Thymus (tissue), 11 donors: ENCODE measurements at regions not wholly inside any gene's neighbourhood (a gene's known extent, or its start where the extent isn't known, plus 50 kb on each side); places are given as distances from the start of the nearest gene placed in this dataset.
"Not testable (repeated sequence)": the region's sequence is repeated elsewhere in the genome, so short reads cannot be mapped to it uniquely, and the experiment has no call there.

Experiments used
- DNase-seq, 9 donors: peaks; one replicate each; pipeline ENCODE4 v3.0.0-alpha.2; 2013; ENCODE audit warnings: low spot score in 9 of 9, low read depth in 6 of 9, missing footprints in 1 of 9
- H3K27ac ChIP-seq, 2 donors: one replicate each; pipeline ENCODE4 v1.5.1; 2013; ENCODE audit warnings: control low read depth in 1 of 2, low read depth in 1 of 2, low read length in 1 of 2, mild to moderate bottlenecking in 1 of 2, moderate library complexity in 1 of 2
- H3K27me3 ChIP-seq, 2 donors: one replicate each; pipeline ENCODE4 v1.5.1; 2013; ENCODE audit warnings: low read length in 1 of 2; ENCODE audit not compliant: control insufficient read depth in 2 of 2, insufficient read depth in 1 of 2
- H3K36me3 ChIP-seq, 2 donors: one replicate each; pipeline ENCODE4 v1.5.1; 2013; ENCODE audit warnings: low read length in 1 of 2, mild to moderate bottlenecking in 1 of 2, moderate library complexity in 1 of 2; ENCODE audit not compliant: control insufficient read depth in 2 of 2, insufficient read depth in 2 of 2
- H3K4me1 ChIP-seq, 2 donors: one replicate each; pipeline ENCODE4 v1.5.1; 2013; ENCODE audit warnings: low read length in 2 of 2; ENCODE audit not compliant: control insufficient read depth in 2 of 2, insufficient read depth in 2 of 2
- H3K4me3 ChIP-seq, 2 donors: one replicate each; pipeline ENCODE4 v1.5.1; 2013; ENCODE audit warnings: low read length in 2 of 2, control low read depth in 1 of 2, mild to moderate bottlenecking in 1 of 2
- H3K9me3 ChIP-seq, 2 donors: one replicate each; pipeline ENCODE4 v1.5.1; 2013; ENCODE audit warnings: low read length in 1 of 2, mild to moderate bottlenecking in 1 of 2; ENCODE audit not compliant: control insufficient read depth in 2 of 2, insufficient read depth in 1 of 2
- WGBS: extraction: QIAGEN DNeasy Blood & Tissue Kit; methylation state at CpG from one replicate; pipeline ENCODE4 v1.1.7; 2013; 5-methylcytosine and 5-hydroxymethylcytosine counted together
- donor health status: healthy.

- 86% methylated on average over 13 of the region's 13 CpGs for WGBS
- not testable (repeated sequence) for H3K27ac ChIP-seq, H3K27me3 ChIP-seq, H3K4me3 ChIP-seq, DNase-seq, H3K36me3 ChIP-seq, H3K4me1 ChIP-seq, H3K9me3 ChIP-seq
These were observed 692.1 kb downstream of the EFNA5 start for GRCh38 chr5:106978582-106979165.

GRCh38 chr5:106976363-106976762 lies 694.4 kb downstream of the EFNA5 start:
- Histone ChIP-seq H3K4me1 (no peaks in the 10 kb centered on the region), H3K9me3 (no peaks in the 10 kb centered on the region), H3K4me3 (no peak overlapping the region), H3K27me3 (no peaks in the 10 kb centered on the region), H3K27ac (no peak overlapping the region), H3K36me3 (no peaks in the 10 kb centered on the region)
- 95% methylated on average over 3 of the region's 3 CpGs for WGBS
- no peak for DNase-seq

GRCh38 chr5:106974272-106974671 lies 696.5 kb downstream of the EFNA5 start:
- 66% methylated on average over 2 of the region's 2 CpGs for WGBS
- Histone ChIP-seq H3K36me3 (no peaks in the 10 kb centered on the region), H3K27me3 (no peaks in the 10 kb centered on the region), H3K9me3 (no peaks in the 10 kb centered on the region), H3K27ac (no peak overlapping the region), H3K4me3 (no peak overlapping the region), H3K4me1 (no peaks in the 10 kb centered on the region)
- no peak for DNase-seq

- no peaks in the 10 kb centered on the region for H3K4me1 ChIP-seq
- 98% methylated on average over 4 of the region's 4 CpGs for WGBS
- H3K4me3 ChIP-seq = no peak overlapping the region
- H3K36me3 ChIP-seq = no peaks in the 10 kb centered on the region
- DNase-seq = no peak
- H3K27me3 ChIP-seq = no peaks in the 10 kb centered on the region
- no peaks in the 10 kb centered on the region for H3K9me3 ChIP-seq
- no peak overlapping the region for H3K27ac ChIP-seq
These were observed 703.9 kb downstream of the EFNA5 start for GRCh38 chr5:106966686-106967315.

- no peaks in the 10 kb centered on the region for H3K4me1 ChIP-seq
- H3K27me3 ChIP-seq = no peaks in the 10 kb centered on the region
- no peak for DNase-seq
- no peak overlapping the region for H3K27ac ChIP-seq
- 92% methylated on average over 1 of the region's 1 CpG for WGBS
- H3K9me3 ChIP-seq = no peaks in the 10 kb centered on the region
- H3K36me3 ChIP-seq = no peaks in the 10 kb centered on the region
- no peak overlapping the region for H3K4me3 ChIP-seq
These were observed 706.6 kb downstream of the EFNA5 start for GRCh38 chr5:106964132-106964531.

GRCh38 chr5:106963630-106964029 lies 707.1 kb downstream of the EFNA5 start:
- DNase-seq = no peak
- Histone ChIP-seq H3K9me3 (no peaks in the 10 kb centered on the region), H3K27me3 (no peaks in the 10 kb centered on the region), H3K4me3 (no peak overlapping the region), H3K27ac (no peak overlapping the region), H3K36me3 (no peaks in the 10 kb centered on the region), H3K4me1 (no peaks in the 10 kb centered on the region)
- WGBS = 93% methylated on average over 1 of the region's 1 CpG

- Histone ChIP-seq H3K27ac (no peak overlapping the region), H3K4me3 (no peak overlapping the region), H3K27me3 (no peaks in the 10 kb centered on the region), H3K9me3 (no peaks in the 10 kb centered on the region), H3K36me3 (no peaks in the 10 kb centered on the region), H3K4me1 (no peaks in the 10 kb centered on the region)
- WGBS = 95% methylated on average over 7 of the region's 7 CpGs
- no peak for DNase-seq
These were observed 708.1 kb downstream of the EFNA5 start for GRCh38 chr5:106962464-106963230.

- no peak for DNase-seq
- WGBS = 86% methylated on average over 2 of the region's 2 CpGs
These were observed 711.4 kb downstream of the EFNA5 start for GRCh38 chr5:106959387-106959786.

GRCh38 chr5:106957336-106957735 lies 713.4 kb downstream of the EFNA5 start:
- no peaks in the 10 kb centered on the region for H3K9me3 ChIP-seq
- WGBS = 97% methylated on average over 3 of the region's 3 CpGs
- H3K36me3 ChIP-seq = no peaks in the 10 kb centered on the region

More at GRCh38 chr5:106959387-106959786, 711.4 kb downstream of the EFNA5 start:
- no peak overlapping the region for H3K27ac ChIP-seq
- no peaks in the 10 kb centered on the region for H3K36me3 ChIP-seq
- no peak overlapping the region for H3K4me3 ChIP-seq
- no peaks in the 10 kb centered on the region for H3K4me1 ChIP-seq
- H3K9me3 ChIP-seq = no peaks in the 10 kb centered on the region
- no peaks in the 10 kb centered on the region for H3K27me3 ChIP-seq

More at GRCh38 chr5:106957336-106957735, 713.4 kb downstream of the EFNA5 start:
- H3K4me1 ChIP-seq = no peaks in the 10 kb centered on the region
- DNase-seq = no peak
- no peaks in the 10 kb centered on the region for H3K27me3 ChIP-seq
- H3K4me3 ChIP-seq = no peak overlapping the region
- H3K27ac ChIP-seq = no peak overlapping the region
